SJCRH30 (cell line): ENCODE measurements at regions not wholly inside any gene's neighbourhood (a gene's known extent, or its start where the extent isn't known, plus 50 kb on each side); places are given as distances from the start of the nearest gene placed in this dataset.
"Not testable (repeated sequence)": the region's sequence is repeated elsewhere in the genome, so short reads cannot be mapped to it uniquely, and the experiment has no call there.

Experiments used
- DNase-seq, 2 experiments: peaks; one replicate each; pipeline ENCODE4 v3.0.0-alpha.2; 2015 to 2020
- H3K27ac ChIP-seq: fragments of 250-450 bp; sonication (Bioruptor Pico); 2 replicates; pipeline ENCODE4 v1.5.1; 2020; ENCODE audit warnings: mild to moderate bottlenecking, moderate library complexity
- H3K27me3 ChIP-seq: fragments of 250-450 bp; sonication (Bioruptor Pico); 2 replicates; pipeline ENCODE4 v1.5.1; 2020; ENCODE audit warnings: mild to moderate bottlenecking, moderate library complexity
- H3K36me3 ChIP-seq: fragments of 250-450 bp; sonication (Bioruptor Pico); 2 replicates; pipeline ENCODE4 v1.5.1; 2020; ENCODE audit warnings: mild to moderate bottlenecking, moderate library complexity
- H3K4me1 ChIP-seq: fragments of 250-450 bp; sonication (Bioruptor Pico); 2 replicates; pipeline ENCODE4 v1.5.1; 2020; ENCODE audit warnings: mild to moderate bottlenecking, moderate library complexity
- H3K4me3 ChIP-seq: fragments of 250-450 bp; sonication (Bioruptor Pico); 2 replicates; pipeline ENCODE4 v1.5.1; 2020; ENCODE audit warnings: mild to moderate bottlenecking, moderate library complexity
- H3K9me3 ChIP-seq: fragments of 250-450 bp; sonication (Bioruptor Pico); replicated peaks from 2 replicates; pipeline ENCODE4 v1.5.1; 2020; ENCODE audit warnings: mild to moderate bottlenecking, moderate library complexity

GRCh38 chr3:81863756-81864155 lies 102.3 kb upstream of the GBE1 start:
- H3K4me1 ChIP-seq: no peaks in the 10 kb centered on the region
- H3K27me3 ChIP-seq: no peaks in the 10 kb centered on the region
- no peaks in the 10 kb centered on the region for H3K9me3 ChIP-seq
- no peaks in the 10 kb centered on the region for H3K36me3 ChIP-seq
- H3K27ac ChIP-seq: no peak overlapping the region
- H3K4me3 ChIP-seq: no peak overlapping the region
- no peak for DNase-seq

- no peaks in the 10 kb centered on the region for H3K9me3 ChIP-seq
- no peaks in the 10 kb centered on the region for H3K4me1 ChIP-seq
- no peak overlapping the region for H3K4me3 ChIP-seq
- H3K27ac ChIP-seq: no peak overlapping the region
- no peaks in the 10 kb centered on the region for H3K27me3 ChIP-seq
- H3K36me3 ChIP-seq: no peaks in the 10 kb centered on the region
- no peak for DNase-seq
Measured at GRCh38 chr3:81861593-81861992, 100.1 kb upstream of the GBE1 start.

GRCh38 chr3:81859524-81859923 lies 98.1 kb upstream of the GBE1 start:
- Histone ChIP-seq H3K4me3 (no peak overlapping the region), H3K27ac (no peak overlapping the region), H3K36me3 (no peaks in the 10 kb centered on the region), H3K27me3 (no peaks in the 10 kb centered on the region), H3K9me3 (no peaks in the 10 kb centered on the region), H3K4me1 (no peaks in the 10 kb centered on the region)
- no peak for DNase-seq

GRCh38 chr3:81853431-81853830 lies 92.0 kb upstream of the GBE1 start:
- Histone ChIP-seq H3K36me3 (no peaks in the 10 kb centered on the region), H3K27ac (no peak overlapping the region), H3K27me3 (no peaks in the 10 kb centered on the region), H3K4me3 (no peak overlapping the region), H3K9me3 (no peaks in the 10 kb centered on the region), H3K4me1 (no peaks in the 10 kb centered on the region)
- no peak for DNase-seq

GRCh38 chr3:81851176-81851575 lies 89.7 kb upstream of the GBE1 start:
- H3K4me3 ChIP-seq: no peak overlapping the region
- no peaks in the 10 kb centered on the region for H3K9me3 ChIP-seq
- H3K36me3 ChIP-seq: no peaks in the 10 kb centered on the region
- H3K27ac ChIP-seq: no peak overlapping the region
- no peak for DNase-seq
- no peaks in the 10 kb centered on the region for H3K4me1 ChIP-seq
- H3K27me3 ChIP-seq: no peaks in the 10 kb centered on the region

GRCh38 chr3:81846988-81847387 lies 85.5 kb upstream of the GBE1 start:
- no peak for DNase-seq
- H3K36me3 ChIP-seq: no peaks in the 10 kb centered on the region
- H3K4me3 ChIP-seq: no peak overlapping the region
- H3K9me3 ChIP-seq: no peaks in the 10 kb centered on the region
- no peaks in the 10 kb centered on the region for H3K4me1 ChIP-seq
- no peaks in the 10 kb centered on the region for H3K27me3 ChIP-seq
- no peak overlapping the region for H3K27ac ChIP-seq

- Histone ChIP-seq H3K27me3 (no peaks in the 10 kb centered on the region), H3K36me3 (no peaks in the 10 kb centered on the region), H3K4me3 (no peak overlapping the region), H3K4me1 (no peaks in the 10 kb centered on the region), H3K9me3 (no peaks in the 10 kb centered on the region), H3K27ac (no peak overlapping the region)
- DNase-seq: no peak
Measured at GRCh38 chr3:81841540-81841939, 80.1 kb upstream of the GBE1 start.

- Histone ChIP-seq H3K36me3 (no peaks in the 10 kb centered on the region), H3K27me3 (no peaks in the 10 kb centered on the region), H3K27ac (no peak overlapping the region), H3K9me3 (no peaks in the 10 kb centered on the region), H3K4me3 (no peak overlapping the region), H3K4me1 (no peaks in the 10 kb centered on the region)
- no peak for DNase-seq
Measured at GRCh38 chr3:81839504-81840094, 78.2 kb upstream of the GBE1 start.

GRCh38 chr3:81838457-81838856 lies 77.0 kb upstream of the GBE1 start:
- H3K9me3 ChIP-seq: no peaks in the 10 kb centered on the region
- no peak overlapping the region for H3K4me3 ChIP-seq
- H3K36me3 ChIP-seq: no peaks in the 10 kb centered on the region
- no peak overlapping the region for H3K27ac ChIP-seq
- DNase-seq: no peak
- H3K27me3 ChIP-seq: no peaks in the 10 kb centered on the region
- H3K4me1 ChIP-seq: no peaks in the 10 kb centered on the region

GRCh38 chr3:81837071-81837593 lies 75.7 kb upstream of the GBE1 start:
- no peak overlapping the region for H3K27ac ChIP-seq
- no peak overlapping the region for H3K4me3 ChIP-seq
- no peaks in the 10 kb centered on the region for H3K9me3 ChIP-seq
- no peaks in the 10 kb centered on the region for H3K4me1 ChIP-seq
- no peak for DNase-seq
- H3K27me3 ChIP-seq: no peaks in the 10 kb centered on the region
- no peaks in the 10 kb centered on the region for H3K36me3 ChIP-seq

GRCh38 chr3:81829937-81830336 lies 68.5 kb upstream of the GBE1 start:
- DNase-seq: no peak
- Histone ChIP-seq H3K36me3 (no peaks in the 10 kb centered on the region), H3K27me3 (no peaks in the 10 kb centered on the region), H3K4me3 (no peak overlapping the region), H3K27ac (no peak overlapping the region), H3K4me1 (no peaks in the 10 kb centered on the region), H3K9me3 (no peaks in the 10 kb centered on the region)

GRCh38 chr3:81829272-81829671 lies 67.8 kb upstream of the GBE1 start:
- H3K36me3 ChIP-seq, H3K9me3 ChIP-seq, H3K27me3 ChIP-seq, DNase-seq, H3K4me1 ChIP-seq, H3K4me3 ChIP-seq, H3K27ac ChIP-seq: not testable (repeated sequence)

GRCh38 chr3:81823882-81824395 lies 62.5 kb upstream of the GBE1 start:
- no peak overlapping the region for H3K27ac ChIP-seq
- no peak for DNase-seq
- H3K27me3 ChIP-seq: no peaks in the 10 kb centered on the region
- H3K4me1 ChIP-seq: no peaks in the 10 kb centered on the region
- no peak overlapping the region for H3K4me3 ChIP-seq
- no peaks in the 10 kb centered on the region for H3K9me3 ChIP-seq
- no peaks in the 10 kb centered on the region for H3K36me3 ChIP-seq

- DNase-seq: no peak
- Histone ChIP-seq H3K27ac (no peak overlapping the region), H3K4me1 (no peaks in the 10 kb centered on the region), H3K27me3 (no peaks in the 10 kb centered on the region), H3K36me3 (no peaks in the 10 kb centered on the region), H3K9me3 (no peaks in the 10 kb centered on the region), H3K4me3 (no peak overlapping the region)
Measured at GRCh38 chr3:81823086-81823485, 61.6 kb upstream of the GBE1 start.

- DNase-seq: no peak
- no peak overlapping the region for H3K4me3 ChIP-seq
- H3K36me3 ChIP-seq: no peaks in the 10 kb centered on the region
- no peaks in the 10 kb centered on the region for H3K9me3 ChIP-seq
- H3K27ac ChIP-seq: no peak overlapping the region
- no peaks in the 10 kb centered on the region for H3K4me1 ChIP-seq
- no peaks in the 10 kb centered on the region for H3K27me3 ChIP-seq
Measured at GRCh38 chr3:81816473-81817250, 55.2 kb upstream of the GBE1 start.

GRCh38 chr3:81812098-81812497 lies 50.7 kb upstream of the GBE1 start:
- not testable (repeated sequence) for H3K4me1 ChIP-seq, H3K36me3 ChIP-seq, H3K27ac ChIP-seq, H3K4me3 ChIP-seq, H3K27me3 ChIP-seq, DNase-seq, H3K9me3 ChIP-seq
